ENCODE measurements at regions not wholly inside any gene's neighbourhood (a gene's known extent, or its start where the extent isn't known, plus 50 kb on each side); places are given as distances from the start of the nearest gene placed in this dataset.

- Histone ChIP-seq H3K56ac (replicated peaks; ENCODE audit: insufficient read length, low read depth, low read length) (no peak overlapping the region), H3K4ac (replicated peaks; ENCODE audit: insufficient read length, low read depth, low read length) (no peak overlapping the region), H4K8ac (ENCODE audit: extremely low read depth, insufficient read depth, low read length) (no peak overlapping the region; the same call in 1 of the 2 replicates), H3K9ac (replicated peaks in 1 of 4; ENCODE audit: extremely low read depth in 1 of 4, low read depth in 3 of 4, low read length in 3 of 4) (no peak overlapping the region), H3K18ac (ENCODE audit: extremely low read depth, low read length) (no peak overlapping the region), H4K91ac (replicated peaks; ENCODE audit: insufficient read length, low read length) (no peak overlapping the region), H3K4me2 (ENCODE audit: insufficient read depth in 1 of 2, low read depth in 2 of 2, low read length in 2 of 2) (no peak overlapping the region), H3K23me2 (ENCODE audit: low read depth, low read length) (no peaks in the 10 kb centered on the region), H3K23ac (ENCODE audit: insufficient read length) (no peak overlapping the region), H2BK12ac (ENCODE audit: low read depth, low read length) (no peak overlapping the region), H4K5ac (ENCODE audit: insufficient read length, low read depth, low read length) (no peak overlapping the region), H3K27ac (ENCODE audit: low read depth, low read length) (no peak overlapping the region), H3K79me2 (ENCODE audit: control insufficient read depth in 1 of 2, insufficient read depth in 2 of 2, low read length in 2 of 2) (no peaks in the 10 kb centered on the region), H2BK15ac (ENCODE audit: low read length) (no peak overlapping the region), H3K14ac (ENCODE audit: insufficient read length) (no peak overlapping the region), H2AK5ac (ENCODE audit: low read depth, low read length) (no peak overlapping the region), H3K9me3 (ENCODE audit: insufficient read depth in 2 of 2, low read depth in 1 of 2, low read length in 1 of 2) (no peaks in the 10 kb centered on the region), H4K20me1 (replicated peaks in 1 of 2; ENCODE audit: control insufficient read depth in 1 of 2, insufficient read depth in 2 of 2, low read length in 2 of 2) (no peaks in the 10 kb centered on the region), H2BK120ac (replicated peaks; ENCODE audit: low read depth, low read length) (no peak overlapping the region), H2BK20ac (ENCODE audit: low read length) (no peak overlapping the region), H3K4me3 (ENCODE audit: extremely low read depth in 1 of 4, insufficient read depth in 2 of 4, low read depth in 3 of 4, low read length in 4 of 4) (no peak overlapping the region), H3K4me1 (replicated peaks in 1 of 4; ENCODE audit: control insufficient read depth in 3 of 4, insufficient read depth in 4 of 4, low read length in 3 of 4) (no peaks in the 10 kb centered on the region), H3K27me3 (replicated peaks in 1 of 4; ENCODE audit: control insufficient read depth in 3 of 4, extremely low read depth in 1 of 4, insufficient read depth in 3 of 4, low read length in 3 of 4) (no peaks in the 10 kb centered on the region), H2BK5ac (ENCODE audit: low read depth, low read length) (no peak overlapping the region), H2AFZ (ENCODE audit: low read length) (no peak overlapping the region), H3K36me3 (ENCODE audit: control insufficient read depth in 2 of 4, insufficient read depth in 4 of 4, low read length in 3 of 4) (no peaks in the 10 kb centered on the region), H3K79me1 (ENCODE audit: low read depth, low read length) (no peaks in the 10 kb centered on the region)
- POLR2A ChIA-PET (ENCODE audit: partially characterized antibody), result no interaction called here
- CTCF ChIA-PET (ENCODE audit: partially characterized antibody), result interaction anchor here (0.9 to 1.7 kb wide), 2 partner anchors 20 to 300 kb away, joined by 3 read pairs; no protein-coding TSS in a partner anchor
- no peak for TF ChIP-seq EGR1 (IDR thresholded peaks at IDR 0.05; ENCODE audit: borderline replicate concordance, low read depth, low read length)
- TF ChIP-seq BACH1 (IDR thresholded peaks at IDR 0.05; ENCODE audit: low read length), result no peak
- TF ChIP-seq BCL11A (IDR thresholded peaks at IDR 0.05; ENCODE audit: low read depth in 2 of 2, low read length in 2 of 2), result no peak
- WGBS, 2 experiments (ENCODE audit: extremely low coverage in 1 of 2, insufficient coverage in 1 of 2, insufficient read length in 1 of 2, insufficient replicate concordance in 2 of 2, low coverage in 1 of 2, low lambda C conversion rate in 2 of 2, missing lambda C conversion rate in 1 of 2), result 91% methylated on average over 6 of the region's 6 CpGs; no CpG with 5 or more reads in 1 of the 2 experiments
- FAIRE-seq (no peak), DNase-seq (ENCODE audit: low read depth in 1 of 2, low spot score in 2 of 2) (no peak)
Measured at GRCh38 chr2:2591542-2591940, 260.5 kb upstream of the MYT1L start.

All from H1 (cell line).